Loucy (cell line): ENCODE measurements at regions not wholly inside any gene's neighbourhood (a gene's known extent, or its start where the extent isn't known, plus 50 kb on each side); places are given as distances from the start of the nearest gene placed in this dataset.

ENCODE experiments used
- EZH2phosphoT487 ChIP-seq: fragments of 200-600 bp; IDR thresholded peaks from 2 replicates; pipeline ENCODE4 v1.6.1; 2018; ENCODE audit warnings: antibody characterized with exemption, mild to moderate bottlenecking, moderate library complexity, borderline replicate concordance
- TF ChIP-seq, protein P1 (sequence below): fragments of 200-600 bp; sonication (generic); conservative IDR thresholded peaks from 2 replicates; pipeline ENCODE4 v1.5.1; 2014; ENCODE audit warnings: mild to moderate bottlenecking, antibody characterized with exemption, low read length

GRCh38 chr7:94324380-94325121 lies 70.1 kb upstream of the COL1A2 start:
- TF ChIP-seq, protein P1, sequence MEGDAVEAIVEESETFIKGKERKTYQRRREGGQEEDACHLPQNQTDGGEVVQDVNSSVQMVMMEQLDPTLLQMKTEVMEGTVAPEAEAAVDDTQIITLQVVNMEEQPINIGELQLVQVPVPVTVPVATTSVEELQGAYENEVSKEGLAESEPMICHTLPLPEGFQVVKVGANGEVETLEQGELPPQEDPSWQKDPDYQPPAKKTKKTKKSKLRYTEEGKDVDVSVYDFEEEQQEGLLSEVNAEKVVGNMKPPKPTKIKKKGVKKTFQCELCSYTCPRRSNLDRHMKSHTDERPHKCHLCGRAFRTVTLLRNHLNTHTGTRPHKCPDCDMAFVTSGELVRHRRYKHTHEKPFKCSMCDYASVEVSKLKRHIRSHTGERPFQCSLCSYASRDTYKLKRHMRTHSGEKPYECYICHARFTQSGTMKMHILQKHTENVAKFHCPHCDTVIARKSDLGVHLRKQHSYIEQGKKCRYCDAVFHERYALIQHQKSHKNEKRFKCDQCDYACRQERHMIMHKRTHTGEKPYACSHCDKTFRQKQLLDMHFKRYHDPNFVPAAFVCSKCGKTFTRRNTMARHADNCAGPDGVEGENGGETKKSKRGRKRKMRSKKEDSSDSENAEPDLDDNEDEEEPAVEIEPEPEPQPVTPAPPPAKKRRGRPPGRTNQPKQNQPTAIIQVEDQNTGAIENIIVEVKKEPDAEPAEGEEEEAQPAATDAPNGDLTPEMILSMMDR = no peak
- TF ChIP-seq EZH2phosphoT487 = no peak
